HUDEP-2 (cell line): ENCODE measurements at regions not wholly inside any gene's neighbourhood (a gene's known extent, or its start where the extent isn't known, plus 50 kb on each side); places are given as distances from the start of the nearest gene placed in this dataset.

Experiments used
- DNase-seq, 76 experiments: peaks; one replicate each; lab custom pipeline; 2025; ENCODE audit not compliant: unreplicated experiment in 76 of 76; lab: John Stamatoyannopoulos, UW

DNA sequence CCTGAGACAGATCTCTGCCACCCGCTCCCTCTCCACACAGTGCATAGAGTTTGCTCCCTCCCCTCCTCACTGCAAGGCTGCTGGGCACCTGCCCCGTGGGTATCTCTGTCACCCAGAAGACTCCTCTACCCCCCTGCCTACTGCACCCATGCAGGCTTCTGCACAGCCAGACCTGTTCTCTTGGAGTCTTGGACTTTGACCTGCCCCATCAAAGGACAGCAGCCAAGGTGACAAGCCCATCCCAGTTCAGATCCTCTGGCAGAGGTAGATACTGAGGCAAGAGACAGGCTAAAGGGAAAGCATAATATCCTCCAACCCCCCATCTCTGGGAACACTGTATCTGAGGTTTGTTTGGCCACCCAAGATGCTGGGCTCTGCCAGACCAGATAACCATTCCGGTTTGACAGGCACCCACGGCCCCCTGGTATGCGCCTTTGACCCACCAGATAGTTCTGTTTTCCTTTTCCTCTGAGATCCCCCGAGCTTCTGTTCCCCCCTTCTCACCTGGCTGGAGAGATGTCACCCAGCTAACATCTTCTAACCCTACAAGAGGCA lies 239.6 kb downstream of the SOX9 start:
- DNase-seq = no peak

- DNase-seq = no peak
Measured at GRCh38 chr17:72361892-72362291, 241.1 kb downstream of the SOX9 start.

DNA sequence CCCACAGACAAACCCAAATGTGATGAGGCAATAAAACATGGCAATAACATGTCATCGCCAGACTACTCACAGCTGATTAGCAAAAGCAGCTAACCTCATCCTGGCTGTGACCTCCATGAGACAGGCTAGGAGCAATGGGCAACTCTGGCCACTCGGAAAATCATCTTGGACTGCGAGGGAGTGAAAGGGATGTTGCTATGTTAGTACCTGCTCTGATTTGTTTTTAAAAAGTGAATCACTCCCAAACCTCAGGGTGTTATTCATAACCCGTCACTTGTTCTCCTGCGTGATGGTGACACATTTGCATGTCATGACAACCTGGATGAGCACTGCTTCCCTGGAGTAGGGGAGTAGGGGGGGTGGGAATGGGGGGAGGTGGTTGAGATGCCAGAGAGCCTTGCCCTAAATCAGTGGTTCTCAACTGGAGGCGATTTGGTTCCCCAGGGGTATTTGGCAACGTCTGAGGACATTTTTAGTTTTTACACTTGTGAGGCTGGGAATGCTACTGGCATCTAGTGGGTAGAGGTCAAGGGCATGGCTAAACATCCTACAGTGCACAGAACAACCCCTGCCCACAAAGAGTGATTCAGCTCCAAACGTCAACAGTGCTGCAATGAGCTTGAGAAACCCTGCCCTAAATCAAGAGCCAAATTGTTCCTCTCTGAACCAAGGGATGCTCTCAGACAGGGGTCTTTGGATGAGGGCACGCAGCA lies 241.7 kb downstream of the SOX9 start:
- no peak for DNase-seq

- DNase-seq = no peak
Measured at GRCh38 chr17:72363089-72363610, 242.3 kb downstream of the SOX9 start.

DNA sequence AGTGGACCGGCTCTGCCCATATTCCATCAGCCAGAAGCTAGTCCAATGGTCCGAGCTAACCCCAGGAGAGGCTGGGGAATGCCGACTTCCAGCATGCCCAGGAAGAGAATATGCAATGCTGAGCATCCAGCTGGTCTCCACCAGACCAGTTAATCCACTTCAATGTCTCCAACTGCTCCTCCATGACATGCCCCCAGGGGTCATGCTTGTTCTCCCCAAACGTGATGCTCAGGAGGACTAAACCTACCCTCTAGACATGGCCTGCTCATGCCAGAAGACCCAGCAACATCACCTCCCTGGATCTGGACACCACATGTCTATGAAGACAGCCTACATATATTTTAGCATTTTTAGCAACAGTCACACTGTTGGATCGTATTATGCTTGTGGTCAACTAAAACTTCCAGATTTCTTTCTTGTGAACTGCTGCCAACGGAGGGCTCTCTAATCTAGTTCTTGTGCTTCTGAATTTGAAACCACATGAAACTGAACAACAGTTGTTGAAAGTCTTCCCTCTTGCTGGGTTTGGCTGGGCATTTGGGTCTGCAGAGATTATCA lies 245.1 kb downstream of the SOX9 start:
- DNase-seq = no peak

DNA sequence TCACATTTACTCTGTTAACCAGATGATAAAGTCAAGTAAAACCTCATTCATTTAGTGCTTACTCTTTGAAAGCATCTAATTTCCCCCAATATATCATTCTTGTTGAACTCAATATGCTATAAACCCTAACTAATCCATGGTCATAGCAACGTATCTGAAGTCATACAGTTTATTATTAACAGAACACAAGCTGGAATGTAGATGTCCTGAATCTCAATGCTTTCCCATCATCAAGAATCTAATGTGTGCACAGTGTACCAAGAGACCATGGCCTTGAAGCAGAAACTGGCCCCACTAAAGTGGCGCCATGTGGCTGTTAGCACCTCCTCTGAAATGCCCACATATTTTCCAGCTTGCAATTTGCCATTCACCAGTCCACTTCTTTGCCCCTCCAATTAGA lies 245.8 kb downstream of the SOX9 start:
- DNase-seq = no peak

GRCh38 chr17:72368191-72368590 lies 247.4 kb downstream of the SOX9 start:
- no peak for DNase-seq

- DNase-seq = no peak
Measured at GRCh38 chr17:72369366-72369765, 248.5 kb downstream of the SOX9 start.

GRCh38 chr17:72370819-72371218 lies 250.0 kb downstream of the SOX9 start:
- no peak for DNase-seq

- DNase-seq = no peak
Measured at GRCh38 chr17:72372185-72372584, 251.4 kb downstream of the SOX9 start.

DNA sequence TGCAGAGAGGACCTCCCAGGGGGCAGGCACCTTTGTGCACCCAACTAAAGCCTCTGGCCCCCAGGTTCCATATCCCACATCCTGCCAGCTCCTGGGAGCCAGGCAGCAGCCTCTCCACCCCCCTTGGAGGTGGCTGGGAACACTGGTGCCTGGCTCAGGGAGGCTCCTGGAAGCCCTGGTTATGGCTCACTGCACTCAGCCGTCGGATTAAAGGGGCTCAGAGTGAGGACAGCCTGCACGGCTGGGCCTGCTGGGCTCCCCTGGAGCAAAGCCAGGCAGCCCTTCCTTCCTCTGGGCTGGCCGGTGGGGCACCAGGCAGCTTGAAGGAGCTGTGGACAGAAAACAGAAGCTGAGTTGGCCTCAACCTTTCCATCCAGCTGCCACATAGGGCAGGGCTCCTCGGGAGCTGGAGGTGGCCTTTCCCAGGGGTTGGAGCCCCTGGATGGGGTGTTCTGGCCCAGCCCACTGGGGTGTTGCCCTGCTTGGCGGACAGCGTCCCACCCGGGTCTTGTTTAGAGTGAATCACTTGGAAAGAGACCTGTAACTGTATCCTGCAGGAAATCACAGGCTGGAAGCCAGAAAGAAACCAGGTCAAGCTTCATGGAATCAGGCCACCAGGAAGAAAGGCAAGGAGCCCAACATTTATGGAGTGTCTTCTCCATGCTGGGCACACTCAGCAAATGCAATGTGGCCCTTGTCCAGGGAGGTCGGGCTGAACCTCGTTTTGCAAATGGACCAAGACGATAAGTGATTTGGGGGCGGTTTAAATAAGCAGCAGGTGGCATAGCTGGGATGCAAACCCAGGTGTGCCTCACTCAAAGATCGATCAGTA lies 253.3 kb downstream of the SOX9 start:
- DNase-seq = no peak

GRCh38 chr17:72376526-72377345 lies 255.9 kb downstream of the SOX9 start:
- no peak for DNase-seq

- DNase-seq = no peak
Measured at GRCh38 chr17:72378414-72379390, 257.9 kb downstream of the SOX9 start.

GRCh38 chr17:72379516-72379915 lies 258.7 kb downstream of the SOX9 start:
- no peak for DNase-seq

GRCh38 chr17:72380120-72380519 lies 259.3 kb downstream of the SOX9 start:
- DNase-seq = no peak

- no peak for DNase-seq
Measured at GRCh38 chr17:72380737-72381136, 259.9 kb downstream of the SOX9 start.

DNA sequence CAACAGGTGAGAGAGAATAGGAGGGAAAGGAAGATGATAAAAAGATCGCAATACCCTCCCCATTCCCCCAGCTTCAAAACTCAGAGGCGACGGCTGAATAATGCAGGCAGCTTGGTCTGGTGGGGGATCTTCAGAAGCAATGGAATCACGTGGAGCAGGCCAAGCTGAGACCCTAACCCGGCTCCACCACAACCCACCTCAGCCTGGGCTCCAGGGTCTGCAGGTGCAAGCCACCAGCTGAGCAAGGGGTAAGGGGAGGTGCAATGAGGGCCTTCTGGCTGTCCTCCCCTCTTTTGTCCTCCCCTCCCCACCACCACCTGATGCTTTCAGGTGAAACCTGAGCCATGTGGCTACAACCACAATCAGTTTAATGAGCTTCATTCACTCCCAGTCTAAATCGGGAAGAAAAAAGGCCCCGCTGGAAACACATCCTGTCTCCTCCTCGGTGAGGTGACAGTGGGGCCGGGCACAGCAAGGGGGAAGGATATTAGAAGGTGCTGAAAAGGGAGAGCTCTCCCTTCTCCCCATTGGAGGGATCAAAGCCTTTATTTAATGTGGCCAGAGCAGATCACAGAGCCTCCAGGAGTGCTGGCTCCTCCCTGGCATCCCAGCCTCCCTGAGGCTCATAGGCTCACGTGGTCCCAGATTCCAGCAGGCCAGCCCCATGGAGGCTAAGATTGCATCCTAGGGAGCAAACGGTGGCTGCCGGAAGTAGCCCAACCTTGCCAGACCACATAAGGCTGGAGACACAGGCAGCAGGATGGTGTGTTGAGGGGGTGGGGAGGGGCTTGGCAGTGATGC lies 261.0 kb downstream of the SOX9 start:
- DNase-seq = no peak

DNA sequence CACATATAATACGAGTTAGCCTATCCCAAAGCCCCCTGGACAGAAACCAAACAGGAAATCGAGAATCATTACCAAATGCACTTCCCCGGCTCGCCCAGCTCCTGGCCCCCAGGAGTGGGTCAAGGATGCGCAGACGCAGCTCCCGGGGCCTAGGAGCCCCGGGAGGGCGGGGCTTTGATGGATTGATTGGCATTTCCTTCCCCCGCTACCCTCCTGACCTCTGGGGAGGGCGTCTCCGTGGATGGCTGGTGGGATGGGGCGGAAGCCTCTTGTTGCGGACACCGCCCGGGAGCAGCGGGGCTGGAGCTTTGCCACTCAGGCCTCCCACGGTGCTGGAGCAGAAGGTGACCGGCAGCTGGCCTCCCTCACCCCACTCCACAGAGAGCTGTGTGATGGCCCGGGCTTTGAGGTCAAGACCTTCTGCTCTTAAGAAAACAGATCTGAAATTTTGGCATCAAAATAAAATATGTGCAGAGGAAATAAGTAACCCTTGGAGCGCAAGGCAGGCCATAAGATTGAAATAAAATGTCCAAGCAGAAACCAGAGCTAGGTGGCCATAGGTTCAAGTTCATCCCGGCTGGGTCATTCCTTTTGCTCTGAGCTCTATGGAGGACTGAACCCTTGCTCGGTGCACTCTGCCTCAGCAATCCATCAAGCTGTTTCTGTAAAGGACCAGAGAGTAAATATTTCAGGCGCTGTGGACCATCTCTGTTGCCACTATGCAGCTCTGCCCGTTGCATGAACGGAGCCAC lies 262.3 kb downstream of the SOX9 start:
- DNase-seq = no peak
